ENCODE measurements at regions not wholly inside any gene's neighbourhood (a gene's known extent, or its start where the extent isn't known, plus 50 kb on each side); places are given as distances from the start of the nearest gene placed in this dataset.

GRCh38 chr7:106339513-106340246 is 54.9 kb upstream of the NAMPT start:
- DNase-seq = no peak

- DNase-seq = no peak
These were observed 53.0 kb upstream of the NAMPT start for GRCh38 chr7:106337754-106338153.

DNA sequence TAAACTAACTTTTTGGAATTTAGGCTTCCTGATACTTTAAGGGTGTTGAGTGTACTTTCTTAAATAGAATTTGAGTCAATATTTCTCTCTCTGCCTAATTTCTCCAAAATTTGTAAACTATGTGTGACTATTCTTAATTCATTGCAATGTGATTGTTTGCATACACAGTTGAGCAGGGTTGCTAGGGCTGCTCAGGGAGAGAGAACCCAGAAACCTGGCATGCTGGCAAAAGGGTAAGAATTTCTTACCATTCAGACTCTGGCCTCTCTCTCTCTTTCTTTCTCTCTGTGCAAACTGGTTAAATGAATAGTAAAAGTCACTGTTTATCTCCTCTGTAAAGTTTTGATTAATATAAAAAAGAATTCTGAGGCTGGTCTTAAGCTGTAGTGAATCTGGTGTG is 51.0 kb upstream of the NAMPT start:
- DNase-seq = no peak
